SK-N-SH (cell line): ENCODE measurements at regions not wholly inside any gene's neighbourhood (a gene's known extent, or its start where the extent isn't known, plus 50 kb on each side); places are given as distances from the start of the nearest gene placed in this dataset.
"Not testable (repeated sequence)": the region's sequence is repeated elsewhere in the genome, so short reads cannot be mapped to it uniquely, and the experiment has no call there.

Experiments used
- CTCF ChIA-PET: fragments of 300-600, 350-600 bp; formaldehyde crosslinking; extraction: SDS; loops from one replicate; lab custom pipeline; 2021; lab: Yijun Ruan, JAX
- POLR2A ChIA-PET: fragments of 350-600 bp; sonication (Branson Sonifier 250); formaldehyde crosslinking; extraction: SDS; loops from one replicate; lab custom pipeline; 2020; ENCODE audit warnings: antibody characterized with exemption, inconsistent platforms; lab: Yijun Ruan, JAX
- DNase-seq: peaks from one replicate; pipeline ENCODE4 v3.0.0; 2012
- H2AFZ ChIP-seq: fragments of 200-600 bp; sonication (generic); 2 replicates; pipeline ENCODE4 v1.8.1; 2016; ENCODE audit warnings: antibody characterized with exemption, mild to moderate bottlenecking, low read depth
- H3F3A ChIP-seq: fragments of 200-600 bp; sonication (generic); replicated peaks from 2 replicates; pipeline ENCODE3; 2016; ENCODE audit warnings: antibody characterized with exemption, mild to moderate bottlenecking; ENCODE audit not compliant: insufficient read depth
- H3K27ac ChIP-seq, 2 experiments: fragments of 200-500 bp in 1 of 2; fragments of 200-600 bp in 1 of 2; sonication (Bioruptor generic) in 1 of 2; sonication (generic), shearing (Covaris generic) in 1 of 2; 2 replicates each; pipeline versions ENCODE4 v1.5.1 to v1.6.1; 2014 to 2016; ENCODE audit warnings: low read depth in 2 of 2, inconsistent platforms in 1 of 2, low read length in 1 of 2, mild to moderate bottlenecking in 1 of 2, mixed read lengths in 1 of 2
- H3K27me3 ChIP-seq: fragments of 200-600 bp; sonication (generic), shearing (Covaris generic); 2 replicates; pipeline ENCODE4 v1.6.1; 2016; ENCODE audit warnings: mixed run types; ENCODE audit not compliant: insufficient read depth
- H3K36me3 ChIP-seq, 2 experiments: fragments of 200-500 bp in 1 of 2; fragments of 200-600 bp in 1 of 2; sonication (Bioruptor generic) in 1 of 2; sonication (generic) in 1 of 2; replicated peaks in 1 of 2; 2 replicates each; pipeline versions ENCODE3 to v1.5.1; 2014 to 2016; ENCODE audit warnings: low read length in 1 of 2, mild to moderate bottlenecking in 1 of 2; ENCODE audit not compliant: insufficient read depth in 2 of 2, control insufficient read depth in 1 of 2
- H3K4me1 ChIP-seq, 2 experiments: fragments of 200-500 bp in 1 of 2; fragments of 200-600 bp in 1 of 2; sonication (Bioruptor generic) in 1 of 2; sonication (generic), shearing (Covaris generic) in 1 of 2; 2 replicates each; pipeline versions ENCODE4 v1.5.1 to v1.6.1; 2014 to 2016; ENCODE audit warnings: low read depth in 1 of 2, low read length in 1 of 2, mixed run types in 1 of 2; ENCODE audit not compliant: insufficient read depth in 2 of 2, control insufficient read depth in 1 of 2
- H3K4me2 ChIP-seq: fragments of 200-600 bp; sonication (generic), shearing (Covaris generic); 2 replicates; pipeline ENCODE4 v1.6.1; 2017; ENCODE audit warnings: mixed run types
- H3K4me3 ChIP-seq, 2 experiments: fragments of 200-500 bp in 1 of 2; fragments of 200-600 bp in 1 of 2; sonication (Bioruptor generic) in 1 of 2; sonication (generic), shearing (Covaris generic) in 1 of 2; 2 replicates each; pipeline versions ENCODE4 v1.5.1 to v1.8.1; 2014 to 2016; ENCODE audit warnings: low read depth in 2 of 2, inconsistent platforms in 1 of 2, low read length in 1 of 2, mild to moderate bottlenecking in 1 of 2, mixed read lengths in 1 of 2, moderate library complexity in 1 of 2
- H3K79me2 ChIP-seq: fragments of 200-600 bp; sonication (generic); 2 replicates; pipeline ENCODE4 v1.8.1; 2017; ENCODE audit warnings: mild to moderate bottlenecking; ENCODE audit not compliant: insufficient read depth
- H3K9ac ChIP-seq: fragments of 200-600 bp; sonication (generic); 2 replicates; pipeline ENCODE4 v1.6.1; 2017; ENCODE audit warnings: mixed run types
- H3K9me2 ChIP-seq: fragments of 200-600 bp; sonication (generic); 2 replicates; pipeline ENCODE4 v1.6.1; 2017; ENCODE audit warnings: mixed run types
- H3K9me3 ChIP-seq: fragments of 200-600 bp; sonication (generic); 2 replicates; pipeline ENCODE4 v1.6.1; 2017; ENCODE audit warnings: mixed run types, mild to moderate bottlenecking, moderate library complexity
- H4K20me1 ChIP-seq: fragments of 200-600 bp; sonication (generic); 2 replicates; pipeline ENCODE4 v1.6.1; 2017; ENCODE audit warnings: mild to moderate bottlenecking, mixed run types; ENCODE audit not compliant: insufficient read depth
- CHD2 ChIP-seq: fragments of 150-350 bp; IDR thresholded peaks from 2 replicates; pipeline ENCODE4 v1.6.1; 2018; ENCODE audit warnings: low read length; ENCODE audit not compliant: partially characterized antibody
- GATA2 ChIP-seq: sonication (generic); formaldehyde crosslinking; IDR thresholded peaks from 2 replicates; pipeline ENCODE4 v1.5.0; 2020; ENCODE audit warnings: mild to moderate bottlenecking, missing genetic modification reagents
- JUND ChIP-seq: IDR thresholded peaks from 2 replicates; pipeline ENCODE4 v1.4.0; 2012
- NFIC ChIP-seq: IDR thresholded peaks from 2 replicates; pipeline ENCODE4 v1.4.0; 2012; ENCODE audit warnings: borderline replicate concordance
- TEAD4 ChIP-seq: IDR thresholded peaks from 2 replicates; pipeline ENCODE4 v1.4.0; 2012; ENCODE audit warnings: mild to moderate bottlenecking, borderline replicate concordance; ENCODE audit not compliant: insufficient read depth
- WGBS: methylation state at CpG from one replicate; pipeline ENCODE4 v1.1.6; 2017; ENCODE audit warnings: low lambda C conversion rate; 5-methylcytosine and 5-hydroxymethylcytosine counted together

- WGBS, result 2% methylated on average over 4 of the region's 4 CpGs
- ChIA-PET POLR2A (no interaction called here), CTCF (no interaction called here)
- TF ChIP-seq NFIC (no peak), CHD2 (no peak), GATA2 (CRISPR knock-in tag) (no peak), JUND (no peak), TEAD4 (no peak)
- Histone ChIP-seq H3K9me3 (no peaks in the 10 kb centered on the region), H3K4me2 (no peak overlapping the region), H3K36me3 (no peaks in the 10 kb centered on the region), H3F3A (no peaks in the 10 kb centered on the region), H3K4me1 (no peaks in the 10 kb centered on the region), H4K20me1 (no peaks in the 10 kb centered on the region), H3K79me2 (no peaks in the 10 kb centered on the region), H3K9me2 (no peaks in the 10 kb centered on the region), H3K4me3 (no peak overlapping the region), H2AFZ (no peak overlapping the region), H3K27ac (no peak overlapping the region), H3K27me3 (no peaks in the 10 kb centered on the region), H3K9ac (no peak overlapping the region)
- no peak for DNase-seq
Observed at GRCh38 chr22:11325767-11326166, 4202.2 kb upstream of the OR11H1 start.

DNA sequence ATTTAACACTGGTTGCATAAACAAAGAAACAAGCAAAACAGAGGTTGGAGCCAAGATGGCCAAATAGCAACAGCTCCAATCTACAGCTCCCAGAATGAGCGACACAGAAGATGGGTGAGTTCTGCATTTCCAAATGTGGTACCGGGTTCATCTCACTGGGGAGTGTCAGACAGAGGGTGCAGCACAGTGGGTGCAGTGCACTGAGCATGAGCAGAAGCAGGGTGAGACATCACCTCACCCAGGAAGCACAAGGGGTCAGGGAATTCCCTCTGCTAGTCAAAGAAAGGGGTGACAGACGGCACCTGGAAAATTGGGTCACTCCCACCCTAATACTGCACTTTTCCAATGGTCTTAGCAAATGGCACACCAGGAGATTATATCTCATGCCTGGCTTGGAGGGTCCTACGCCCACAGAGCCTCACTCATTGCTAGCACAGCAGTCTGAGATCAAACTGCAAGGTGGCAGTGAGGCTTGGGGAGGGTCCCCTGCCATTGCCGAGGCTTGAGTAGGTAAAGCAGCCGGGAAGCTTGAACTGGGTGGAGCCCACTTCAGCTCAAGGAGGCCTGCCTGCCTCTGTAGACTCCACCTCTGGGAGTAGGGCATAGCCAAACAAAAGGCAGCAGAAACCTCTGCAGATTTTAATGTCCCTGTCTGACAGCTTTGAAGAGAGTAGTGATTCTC, 4186.5 kb upstream of the OR11H1 start:
- H3K4me1 ChIP-seq, H3K9me2 ChIP-seq, H3K4me3 ChIP-seq, CTCF ChIA-PET, H3F3A ChIP-seq, H3K4me2 ChIP-seq, POLR2A ChIA-PET, DNase-seq, H3K27ac ChIP-seq, H3K27me3 ChIP-seq, H3K36me3 ChIP-seq, H3K9me3 ChIP-seq, H3K79me2 ChIP-seq, H3K9ac ChIP-seq, H2AFZ ChIP-seq, H4K20me1 ChIP-seq: not testable (repeated sequence)
- WGBS, result 5% methylated on average over 6 of the region's 6 CpGs

DNA sequence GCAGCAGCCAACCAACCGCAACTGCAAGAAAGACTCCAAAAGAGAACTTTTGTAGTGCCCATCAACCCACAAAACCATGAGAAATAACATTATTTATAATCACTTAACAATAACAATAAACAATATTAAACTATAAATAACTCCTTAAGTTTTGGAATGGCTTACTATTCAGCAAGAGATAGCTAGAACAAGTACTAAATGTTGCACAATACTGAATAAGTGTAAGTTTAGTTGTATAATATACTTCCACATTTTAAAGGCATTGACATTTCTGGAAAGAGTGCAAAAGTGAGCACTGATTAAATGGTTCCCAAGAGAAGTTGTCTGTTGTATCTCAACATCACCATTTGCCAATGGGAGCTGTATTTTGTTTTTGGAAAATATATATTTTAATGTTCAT, 4176.8 kb upstream of the OR11H1 start:
- POLR2A ChIA-PET, H4K20me1 ChIP-seq: not testable (repeated sequence)
- 3% methylated on average over 1 of the region's 1 CpG for WGBS

GRCh38 chr22:11352287-11352686, 4175.7 kb upstream of the OR11H1 start:
- CTCF ChIA-PET, H3K36me3 ChIP-seq, POLR2A ChIA-PET: not testable (repeated sequence)

More for the DNA sequence above, 4176.8 kb upstream of the OR11H1 start:
- CTCF ChIA-PET, H3F3A ChIP-seq, H3K9me2 ChIP-seq, DNase-seq, H3K36me3 ChIP-seq, H3K4me3 ChIP-seq, H3K9me3 ChIP-seq, H3K4me1 ChIP-seq, H2AFZ ChIP-seq, H3K27ac ChIP-seq, H3K27me3 ChIP-seq, H3K79me2 ChIP-seq, H3K4me2 ChIP-seq, H3K9ac ChIP-seq: not testable (repeated sequence)

More at GRCh38 chr22:11352287-11352686, 4175.7 kb upstream of the OR11H1 start:
- H3F3A ChIP-seq, H3K4me1 ChIP-seq, H3K79me2 ChIP-seq, H3K27ac ChIP-seq, H3K4me3 ChIP-seq, DNase-seq, H3K9me3 ChIP-seq, H3K4me2 ChIP-seq, H3K9ac ChIP-seq, H3K27me3 ChIP-seq, H2AFZ ChIP-seq, H4K20me1 ChIP-seq, H3K9me2 ChIP-seq: not testable (repeated sequence)
- WGBS, result 4% methylated on average over 3 of the region's 3 CpGs
